ENCODE measurements at regions not wholly inside any gene's neighbourhood (a gene's known extent, or its start where the extent isn't known, plus 50 kb on each side); places are given as distances from the start of the nearest gene placed in this dataset.

GRCh38 chr6:22164236-22164635 is 132.6 kb downstream of the PRL start:
- TF ChIP-seq CTCF (IDR thresholded peaks at IDR 0.05; ENCODE audit: low read depth, low read length, poor library complexity, severe bottlenecking), result no peak
- TF ChIP-seq EZH2phosphoT487 (IDR thresholded peaks at IDR 0.05; ENCODE audit: borderline replicate concordance, low read length), result no peak

All from DOHH2 (cell line).